Neural progenitor cell (in vitro differentiated cells): ENCODE measurements at regions not wholly inside any gene's neighbourhood (a gene's known extent, or its start where the extent isn't known, plus 50 kb on each side); places are given as distances from the start of the nearest gene placed in this dataset.
"Not testable (repeated sequence)": the region's sequence is repeated elsewhere in the genome, so short reads cannot be mapped to it uniquely, and the experiment has no call there.

ENCODE experiments used
- DNase-seq: peaks from one replicate; pipeline ENCODE4 v3.0.0-alpha.2; 2016; ENCODE audit warnings: low spot score
- H2AFZ ChIP-seq: fragments of 200-600 bp; sonication (generic); replicated peaks from 2 replicates; pipeline ENCODE4 v1.6.1; 2016; ENCODE audit warnings: antibody characterized with exemption
- H3F3A ChIP-seq: fragments of 200-600 bp; sonication (generic); 2 replicates; pipeline ENCODE4 v1.6.1; 2016; ENCODE audit warnings: antibody characterized with exemption, low read depth
- H3K27ac ChIP-seq: fragments of 200-600 bp; sonication (generic); 2 replicates; pipeline ENCODE4 v1.5.1; 2016; ENCODE audit warnings: mild to moderate bottlenecking
- H3K27me3 ChIP-seq: fragments of 200-600 bp; sonication (generic); 2 replicates; pipeline ENCODE4 v1.6.1; 2016; ENCODE audit warnings: mild to moderate bottlenecking, moderate library complexity
- H3K36me3 ChIP-seq: fragments of 200-600 bp; sonication (generic); 2 replicates; pipeline ENCODE4 v1.5.1; 2016
- H3K4me1 ChIP-seq: fragments of 200-600 bp; sonication (generic); 2 replicates; pipeline ENCODE4 v1.6.1; 2016; ENCODE audit warnings: mixed run types
- H3K4me2 ChIP-seq: fragments of 200-600 bp; sonication (generic); 2 replicates; pipeline ENCODE4 v1.6.1; 2016
- H3K4me3 ChIP-seq: fragments of 200-600 bp; sonication (generic); 2 replicates; pipeline ENCODE4 v1.5.1; 2016
- H3K79me2 ChIP-seq: fragments of 200-600 bp; sonication (generic); 2 replicates; pipeline ENCODE4 v1.6.1; 2016; ENCODE audit warnings: low read depth
- H3K9ac ChIP-seq: fragments of 200-600 bp; sonication (generic); 2 replicates; pipeline ENCODE4 v1.6.1; 2016
- H3K9me3 ChIP-seq: fragments of 200-600 bp; sonication (generic); 2 replicates; pipeline ENCODE4 v1.5.1; 2016; ENCODE audit warnings: low read depth
- H4K20me1 ChIP-seq: fragments of 200-600 bp; sonication (generic); 2 replicates; pipeline ENCODE4 v1.6.1; 2016; ENCODE audit warnings: low read depth
- H3K27ac Mint-ChIP-seq: 3 replicates; pipeline ENCODE4 v1.8.0; 2021; ENCODE audit warnings: mixed read lengths
- H3K27me3 Mint-ChIP-seq: 2 replicates; pipeline ENCODE4 v1.8.0; 2022; ENCODE audit warnings: low read depth, mild to moderate bottlenecking, inconsistent platforms, moderate library complexity, mixed read lengths; ENCODE audit not compliant: insufficient read depth
- H3K36me3 Mint-ChIP-seq: 3 replicates; pipeline ENCODE4 v1.8.0; 2021; ENCODE audit warnings: mixed read lengths
- H3K4me1 Mint-ChIP-seq: 3 replicates; pipeline ENCODE4 v1.8.0; 2021; ENCODE audit warnings: mixed read lengths
- H3K4me3 Mint-ChIP-seq: 3 replicates; pipeline ENCODE4 v1.8.0; 2021; ENCODE audit warnings: mild to moderate bottlenecking, moderate library complexity, mixed read lengths
- H3K9me3 Mint-ChIP-seq: 3 replicates; pipeline ENCODE4 v1.8.0; 2020; ENCODE audit warnings: mixed read lengths
- EZH2 ChIP-seq: fragments of 200-600 bp; sonication (generic); IDR thresholded peaks from 2 replicates; pipeline ENCODE4 v1.6.1; 2017; ENCODE audit warnings: antibody characterized with exemption, mild to moderate bottlenecking, moderate library complexity
- EZH2phosphoT487 ChIP-seq: fragments of 200-600 bp; sonication (generic); IDR thresholded peaks from 2 replicates; pipeline ENCODE4 v1.6.1; 2017; ENCODE audit warnings: antibody characterized with exemption
- TF ChIP-seq, protein P1 (sequence below): fragments of 200-600 bp; sonication (generic); IDR thresholded peaks from 2 replicates; pipeline ENCODE4 v1.5.1; 2017; ENCODE audit warnings: antibody characterized with exemption, mild to moderate bottlenecking

DNA sequence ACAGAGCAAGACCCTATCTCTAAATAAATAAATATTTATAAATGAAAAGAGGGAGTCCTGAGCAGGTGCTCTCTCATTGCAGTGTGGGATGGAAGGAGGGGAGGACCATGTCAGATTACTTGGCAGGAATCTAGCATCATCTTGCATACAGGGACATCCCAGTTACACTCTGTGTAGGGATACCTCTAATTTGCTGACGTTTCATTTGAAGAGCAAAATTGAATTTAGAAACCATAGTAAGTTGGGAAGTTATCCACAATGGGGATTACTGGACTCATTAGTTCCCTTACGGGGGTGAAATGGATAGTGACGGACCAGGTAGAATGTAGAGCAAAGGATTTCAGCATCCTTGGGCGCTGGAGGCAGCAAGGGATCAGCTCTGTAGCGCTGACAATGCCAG is 52.1 kb downstream of the ARHGEF18 start:
- Histone ChIP-seq H3K79me2 (peaks cover 99% of the 10 kb centered on the region), H3K27ac (no peak overlapping the region), H3K9ac (no peak overlapping the region), H3K4me1 (peaks cover 4% of the 10 kb centered on the region), H3K4me2 (no peak overlapping the region), H3F3A (no peaks in the 10 kb centered on the region), H3K9me3 (no peaks in the 10 kb centered on the region), H2AFZ (no peak overlapping the region), H4K20me1 (peaks cover 29% of the 10 kb centered on the region), H3K4me3 (no peak overlapping the region), H3K27me3 (no peaks in the 10 kb centered on the region), H3K36me3 (no peaks in the 10 kb centered on the region)
- H3K27ac Mint-ChIP-seq, result no peak overlapping the region
- H3K36me3 Mint-ChIP-seq, result peaks cover 2% of the 10 kb centered on the region
- H3K4me3 Mint-ChIP-seq, result no peak overlapping the region
- H3K4me1 Mint-ChIP-seq, result peaks cover 12% of the 10 kb centered on the region
- no peaks in the 10 kb centered on the region for H3K9me3 Mint-ChIP-seq
- TF ChIP-seq, protein P1, sequence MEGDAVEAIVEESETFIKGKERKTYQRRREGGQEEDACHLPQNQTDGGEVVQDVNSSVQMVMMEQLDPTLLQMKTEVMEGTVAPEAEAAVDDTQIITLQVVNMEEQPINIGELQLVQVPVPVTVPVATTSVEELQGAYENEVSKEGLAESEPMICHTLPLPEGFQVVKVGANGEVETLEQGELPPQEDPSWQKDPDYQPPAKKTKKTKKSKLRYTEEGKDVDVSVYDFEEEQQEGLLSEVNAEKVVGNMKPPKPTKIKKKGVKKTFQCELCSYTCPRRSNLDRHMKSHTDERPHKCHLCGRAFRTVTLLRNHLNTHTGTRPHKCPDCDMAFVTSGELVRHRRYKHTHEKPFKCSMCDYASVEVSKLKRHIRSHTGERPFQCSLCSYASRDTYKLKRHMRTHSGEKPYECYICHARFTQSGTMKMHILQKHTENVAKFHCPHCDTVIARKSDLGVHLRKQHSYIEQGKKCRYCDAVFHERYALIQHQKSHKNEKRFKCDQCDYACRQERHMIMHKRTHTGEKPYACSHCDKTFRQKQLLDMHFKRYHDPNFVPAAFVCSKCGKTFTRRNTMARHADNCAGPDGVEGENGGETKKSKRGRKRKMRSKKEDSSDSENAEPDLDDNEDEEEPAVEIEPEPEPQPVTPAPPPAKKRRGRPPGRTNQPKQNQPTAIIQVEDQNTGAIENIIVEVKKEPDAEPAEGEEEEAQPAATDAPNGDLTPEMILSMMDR, result no peak
- TF ChIP-seq EZH2phosphoT487 (no peak), EZH2 (no peak)
- no peak for DNase-seq
- H3K27me3 Mint-ChIP-seq, result peaks cover 3% of the 10 kb centered on the region

DNA sequence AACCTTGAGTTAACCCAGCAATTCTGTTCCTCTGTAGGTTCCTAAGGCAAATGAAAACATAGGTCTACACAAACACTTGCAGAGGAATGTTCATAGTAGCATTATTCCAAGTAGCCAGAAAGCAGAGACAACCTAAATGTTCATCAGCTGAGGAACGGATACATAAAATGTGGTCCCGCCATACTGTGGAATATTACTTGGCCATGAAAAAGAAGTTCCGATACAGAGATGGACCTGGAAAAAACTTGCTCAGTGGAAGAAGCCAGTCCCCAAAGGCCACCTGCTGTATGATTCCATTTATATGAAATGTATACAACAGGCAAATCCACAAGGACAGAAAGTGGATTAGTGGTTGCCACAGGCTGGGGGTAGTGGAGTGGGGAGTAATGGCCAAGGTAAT is 53.0 kb downstream of the ARHGEF18 start:
- peaks cover 2% of the 10 kb centered on the region for H3K36me3 Mint-ChIP-seq
- no peak overlapping the region for H2AFZ ChIP-seq
- H3F3A ChIP-seq, result no peaks in the 10 kb centered on the region
- no peak overlapping the region for H3K9ac ChIP-seq
- H3K4me3 ChIP-seq, result no peak overlapping the region
- no peak overlapping the region for H3K4me2 ChIP-seq
- no peaks in the 10 kb centered on the region for H3K4me1 ChIP-seq
- peaks cover 6% of the 10 kb centered on the region for H3K4me1 Mint-ChIP-seq
- no peaks in the 10 kb centered on the region for H3K9me3 ChIP-seq
- H3K79me2 ChIP-seq, result peaks cover 97% of the 10 kb centered on the region
- no peak overlapping the region for H3K4me3 Mint-ChIP-seq
- TF ChIP-seq, protein P1, result no peak
- no peak for TF ChIP-seq EZH2
- H4K20me1 ChIP-seq, result peaks cover 25% of the 10 kb centered on the region
- no peaks in the 10 kb centered on the region for H3K36me3 ChIP-seq
- H3K27ac Mint-ChIP-seq, result no peak overlapping the region
- no peaks in the 10 kb centered on the region for H3K9me3 Mint-ChIP-seq
- peaks cover 2% of the 10 kb centered on the region for H3K27me3 Mint-ChIP-seq
- H3K27ac ChIP-seq, result no peak overlapping the region
- DNase-seq, result no peak
- no peaks in the 10 kb centered on the region for H3K27me3 ChIP-seq

DNA sequence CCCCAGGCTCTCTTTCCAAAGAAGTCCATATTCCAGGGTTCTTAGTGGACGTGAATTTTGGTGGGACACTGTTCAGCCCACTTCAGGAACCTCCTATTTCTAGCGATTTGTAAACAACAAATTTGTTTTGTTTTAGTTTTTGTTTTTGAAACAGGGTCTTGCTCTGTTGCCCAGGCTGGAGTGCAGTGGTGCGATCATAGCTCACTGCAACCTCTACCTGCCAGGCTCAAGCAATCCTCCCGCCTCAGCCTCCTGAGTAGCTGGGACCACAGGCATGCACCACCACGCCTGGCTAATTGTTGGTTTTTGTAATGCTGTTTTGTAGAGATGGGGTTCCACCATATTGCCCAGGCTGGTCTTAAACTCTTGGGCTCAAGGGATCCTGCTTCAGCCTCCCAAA is 56.7 kb downstream of the ARHGEF18 start:
- H2AFZ ChIP-seq, H3K27me3 ChIP-seq, H3K4me3 Mint-ChIP-seq, H3K9me3 Mint-ChIP-seq, H3K4me2 ChIP-seq, H3K36me3 Mint-ChIP-seq, H3K4me1 ChIP-seq, DNase-seq, H3K9me3 ChIP-seq, H3K27ac Mint-ChIP-seq, H3K4me3 ChIP-seq, H3K36me3 ChIP-seq, H3K9ac ChIP-seq, H3K4me1 Mint-ChIP-seq, H3K27ac ChIP-seq, H3K27me3 Mint-ChIP-seq, H3F3A ChIP-seq: not testable (repeated sequence)
- Histone ChIP-seq H3K79me2 (peaks cover 65% of the 10 kb centered on the region), H4K20me1 (peaks cover 20% of the 10 kb centered on the region)

DNA sequence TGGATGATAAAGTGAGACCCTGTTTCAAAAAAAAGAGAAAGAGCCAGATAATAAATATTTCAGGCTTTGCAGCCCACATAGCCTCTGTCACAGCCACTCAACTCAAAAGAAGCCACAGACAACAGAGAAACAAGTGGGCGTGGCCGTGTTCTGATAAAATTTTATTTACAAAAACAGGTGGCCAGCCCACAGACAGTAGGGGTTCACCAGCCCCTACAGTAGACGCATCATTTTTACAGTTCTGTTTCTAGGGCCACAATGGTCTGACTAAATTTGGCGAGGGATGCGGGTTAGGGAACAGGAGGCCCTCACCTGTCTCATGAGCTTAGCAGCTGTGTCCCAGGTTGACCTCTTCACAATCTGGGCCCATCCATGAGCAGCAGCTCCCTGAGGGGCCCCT is 59.5 kb downstream of the ARHGEF18 start:
- Histone ChIP-seq H3K27me3 (no peaks in the 10 kb centered on the region), H2AFZ (no peak overlapping the region), H4K20me1 (no peaks in the 10 kb centered on the region), H3K9me3 (no peaks in the 10 kb centered on the region), H3K36me3 (no peaks in the 10 kb centered on the region), H3F3A (no peaks in the 10 kb centered on the region), H3K4me3 (no peak overlapping the region), H3K27ac (no peak overlapping the region), H3K79me2 (peaks cover 46% of the 10 kb centered on the region), H3K4me2 (no peak overlapping the region), H3K9ac (no peak overlapping the region), H3K4me1 (no peaks in the 10 kb centered on the region)
- TF ChIP-seq EZH2, result no peak
- TF ChIP-seq, protein P1, result no peak
- TF ChIP-seq EZH2phosphoT487, result no peak
- H3K36me3 Mint-ChIP-seq, result peaks cover 6% of the 10 kb centered on the region
- H3K4me1 Mint-ChIP-seq, result peaks cover 2% of the 10 kb centered on the region
- no peaks in the 10 kb centered on the region for H3K9me3 Mint-ChIP-seq
- H3K27me3 Mint-ChIP-seq, result no peaks in the 10 kb centered on the region
- no peak overlapping the region for H3K27ac Mint-ChIP-seq
- no peak overlapping the region for H3K4me3 Mint-ChIP-seq
- DNase-seq, result no peak
